HCT116 (cell line): ENCODE measurements at regions not wholly inside any gene's neighbourhood (a gene's known extent, or its start where the extent isn't known, plus 50 kb on each side); places are given as distances from the start of the nearest gene placed in this dataset.

Experiments
- ATAC-seq: fragments of 200-7000 bp; cut with Tn5 transposase; 2 replicates; pipeline ENCODE4 v1.9.1; 2020; ENCODE audit warnings: mild to moderate bottlenecking, moderate library complexity
- BruUV-seq: library from RNA; stranded (reverse); fragments of 400-500 nt; replicated peaks from 2 replicates; lab custom pipeline; 2021; lab: Mats Ljungman, UMichigan
- CTCF ChIA-PET: fragments of 300-600 bp; sonication (Branson Sonifier 250); formaldehyde crosslinking; loops from one replicate; lab custom pipeline; 2021; ENCODE audit warnings: antibody characterized with exemption; lab: Charles Lee
- POLR2A ChIA-PET: fragments of 300-600, 350-600 bp; sonication (Branson Sonifier 250); formaldehyde crosslinking; loops from one replicate; lab custom pipeline; 2021; ENCODE audit warnings: antibody characterized with exemption; lab: Charles Lee
- RAD21 ChIA-PET, 2 experiments: fragments of 300-600 bp; sonication (Branson Sonifier 250); formaldehyde crosslinking; loops; one replicate each; lab custom pipeline; 2023; ENCODE audit warnings: low total read pairs in 2 of 2; ENCODE audit not compliant: uncharacterized antibody in 2 of 2, unreplicated experiment in 2 of 2, low non-redundant PET in 1 of 2; lab: Charles Lee
- DNase-seq: peaks from one replicate; pipeline ENCODE4 v3.0.0-alpha.2; 2010; ENCODE audit warnings: low read depth, low spot score
- H2AFZ ChIP-seq: fragments of 200-600 bp; shearing (Covaris generic), sonication (generic); 2 replicates; pipeline ENCODE4 v1.6.1; 2017; ENCODE audit warnings: low read depth, mixed run types, mixed read lengths, antibody characterized with exemption, low read length; ENCODE audit not compliant: poor library complexity, severe bottlenecking
- H3K27ac ChIP-seq: 2 replicates; pipeline ENCODE4 v1.5.1; 2012; ENCODE audit warnings: low read depth, low read length
- H3K27me3 ChIP-seq: fragments of 200-600 bp; sonication (generic); 2 replicates; pipeline ENCODE4 v1.6.1; 2016; ENCODE audit warnings: mixed run types, low read length, mixed read lengths; ENCODE audit not compliant: insufficient read depth
- H3K36me3 ChIP-seq, 2 experiments: fragments of 200-500 bp in 1 of 2; fragments of 200-600 bp in 1 of 2; sonication (Bioruptor generic) in 1 of 2; sonication (generic) in 1 of 2; 2 replicates each; pipeline versions ENCODE4 v1.5.1 to v1.6.1; 2014 to 2016; ENCODE audit warnings: low read length in 2 of 2, inconsistent platforms in 1 of 2, mixed read lengths in 1 of 2, mixed run types in 1 of 2; ENCODE audit not compliant: insufficient read depth in 2 of 2, control insufficient read depth in 1 of 2
- H3K4me1 ChIP-seq, 2 experiments: fragments of 200-600 bp in 1 of 2; sonication (generic) in 1 of 2; 2 replicates each; pipeline versions ENCODE4 v1.5.1 to v1.6.1; 2012 to 2017; ENCODE audit warnings: low read length in 2 of 2, inconsistent platforms in 1 of 2, mild to moderate bottlenecking in 1 of 2, mixed read lengths in 1 of 2, mixed run types in 1 of 2, moderate library complexity in 1 of 2; ENCODE audit not compliant: insufficient read depth in 2 of 2, control insufficient read depth in 1 of 2
- H3K4me2 ChIP-seq: fragments of 200-600 bp; sonication (generic); 2 replicates; pipeline ENCODE4 v1.6.1; 2017; ENCODE audit warnings: mixed run types, low read length, mixed read lengths
- H3K4me3 ChIP-seq, 2 experiments: fragments of 200-600 bp in 1 of 2; sonication (generic) in 1 of 2; replicated peaks in 1 of 2; 2 replicates each; pipeline ENCODE4 v1.5.1; 2011 to 2016; ENCODE audit warnings: low read length in 2 of 2, control low read depth in 1 of 2, low read depth in 1 of 2, mild to moderate bottlenecking in 1 of 2, mixed read lengths in 1 of 2, mixed run types in 1 of 2
- H3K79me2 ChIP-seq: fragments of 200-600 bp; sonication (generic); 2 replicates; pipeline ENCODE4 v1.6.1; 2017; ENCODE audit warnings: mild to moderate bottlenecking, mixed run types, low read length, moderate library complexity, mixed read lengths; ENCODE audit not compliant: insufficient read depth
- H3K9ac ChIP-seq: fragments of 200-600 bp; sonication (generic); 2 replicates; pipeline ENCODE4 v1.6.1; 2016; ENCODE audit warnings: low read length, mixed read lengths
- H3K9me2 ChIP-seq: fragments of 200-600 bp; sonication (generic), shearing (Covaris generic); 2 replicates; pipeline ENCODE4 v1.6.1; 2017; ENCODE audit warnings: mixed run types, mild to moderate bottlenecking, moderate library complexity; ENCODE audit not compliant: insufficient read depth
- H3K9me3 ChIP-seq, 2 experiments: fragments of 200-500 bp in 1 of 2; fragments of 200-600 bp in 1 of 2; sonication (Bioruptor generic) in 1 of 2; sonication (generic) in 1 of 2; 2 replicates each; pipeline ENCODE4 v1.6.1; 2014 to 2017; ENCODE audit warnings: low read length in 2 of 2, mixed read lengths in 2 of 2, inconsistent platforms in 1 of 2, low read depth in 1 of 2, mild to moderate bottlenecking in 1 of 2, mixed run types in 1 of 2, moderate library complexity in 1 of 2; ENCODE audit not compliant: control insufficient read depth in 1 of 2, insufficient read depth in 1 of 2
- H4K20me1 ChIP-seq: fragments of 200-600 bp; sonication (generic), shearing (Covaris generic); 2 replicates; pipeline ENCODE4 v1.6.1; 2017; ENCODE audit warnings: mixed run types, mild to moderate bottlenecking, moderate library complexity; ENCODE audit not compliant: insufficient read depth
- CEBPB ChIP-seq: IDR thresholded peaks from 2 replicates; pipeline ENCODE4 v1.6.1; 2012; ENCODE audit warnings: low read depth
- ELF1 ChIP-seq: IDR thresholded peaks from 2 replicates; pipeline ENCODE4 v1.6.1; 2012; ENCODE audit warnings: low read depth, borderline replicate concordance
- FOSL1 ChIP-seq: IDR thresholded peaks from 2 replicates; pipeline ENCODE4 v1.6.1; 2012; ENCODE audit warnings: low read depth
- JUND ChIP-seq: IDR thresholded peaks from 2 replicates; pipeline ENCODE4 v1.6.1; 2012
- POLR2A ChIP-seq: IDR thresholded peaks from 2 replicates; pipeline ENCODE4 v1.7.0; 2011; ENCODE audit warnings: borderline replicate concordance; ENCODE audit not compliant: insufficient read depth, insufficient read length; ENCODE audit errors: extremely low read depth
- POLR2AphosphoS5 ChIP-seq: IDR thresholded peaks from 2 replicates; pipeline ENCODE4 v1.6.1; 2011; ENCODE audit warnings: mild to moderate bottlenecking, low read depth, low read length, moderate library complexity
- SP1 ChIP-seq: IDR thresholded peaks from 2 replicates; pipeline ENCODE4 v1.6.1; 2012; ENCODE audit warnings: low read depth
- TCF7L2 ChIP-seq: IDR thresholded peaks from 2 replicates; pipeline ENCODE4 v1.7.0; 2011; ENCODE audit warnings: borderline replicate concordance, inconsistent platforms; ENCODE audit not compliant: insufficient read depth, insufficient read length; ENCODE audit errors: extremely low read depth
- ZFX ChIP-seq: fragments of 450-650 bp; IDR thresholded peaks from 2 replicates; pipeline ENCODE4 v1.6.1; 2017
- ZNF274 ChIP-seq: fragments of 200-500 bp; sonication (Bioruptor generic); IDR thresholded peaks from 2 replicates; pipeline ENCODE4 v1.6.1; 2014; ENCODE audit warnings: mild to moderate bottlenecking, low read depth, low read length, inconsistent platforms
- intact Hi-C: fragments of 100-400 bp; cut with micrococcal nuclease; formaldehyde crosslinking; loops from 2 replicates; pipeline ENCODE4 v1.10.0; 2022
- TF ChIP-seq, protein P1 (sequence below): IDR thresholded peaks from 2 replicates; pipeline ENCODE4 v1.6.1; 2012; ENCODE audit warnings: low read depth
- TF ChIP-seq, protein P2 (sequence below): IDR thresholded peaks from 2 replicates; pipeline ENCODE4 v1.6.1; 2011; ENCODE audit warnings: mild to moderate bottlenecking, low read length, moderate library complexity; ENCODE audit not compliant: insufficient replicate concordance; ENCODE audit errors: extremely low read depth

DNA sequence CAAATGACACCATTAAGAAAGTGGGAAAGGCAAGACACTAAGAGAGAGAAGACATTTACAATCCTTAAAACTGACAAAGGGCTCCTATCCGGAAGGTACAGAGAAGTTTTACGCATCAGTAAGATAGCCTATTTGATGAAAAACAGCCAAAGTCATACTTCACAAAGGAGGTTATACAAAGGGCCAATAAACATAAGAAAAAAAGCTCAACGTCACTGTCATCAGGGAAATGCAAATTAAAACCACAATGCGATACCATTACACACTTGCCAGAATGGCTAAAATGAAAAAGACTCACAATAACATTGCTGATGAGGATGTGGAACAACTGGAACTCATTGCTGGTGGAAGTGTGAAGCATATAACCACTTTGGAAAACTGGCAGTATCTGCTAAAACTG is 168.6 kb upstream of the FAR2 start:
- ChIA-PET CTCF (no interaction called here), POLR2A (no interaction called here), RAD21 (no interaction called here)
- no peaks in the 10 kb centered on the region for H3K79me2 ChIP-seq
- no peaks in the 10 kb centered on the region for H4K20me1 ChIP-seq
- intact Hi-C loops, result no loop called here
- no peak overlapping the region for H2AFZ ChIP-seq
- H3K9ac ChIP-seq, result no peak overlapping the region
- H3K9me2 ChIP-seq, result no peaks in the 10 kb centered on the region
- no peaks in the 10 kb centered on the region for H3K9me3 ChIP-seq
- DNase-seq (no peak), ATAC-seq (no peak)
- no peak overlapping the region for H3K4me3 ChIP-seq
- H3K4me2 ChIP-seq, result no peak overlapping the region
- no peaks in the 10 kb centered on the region for H3K4me1 ChIP-seq
- H3K36me3 ChIP-seq, result no peaks in the 10 kb centered on the region
- no peak overlapping the region for H3K27ac ChIP-seq
- no peak for TF ChIP-seq JUND
- TF ChIP-seq, protein P1, sequence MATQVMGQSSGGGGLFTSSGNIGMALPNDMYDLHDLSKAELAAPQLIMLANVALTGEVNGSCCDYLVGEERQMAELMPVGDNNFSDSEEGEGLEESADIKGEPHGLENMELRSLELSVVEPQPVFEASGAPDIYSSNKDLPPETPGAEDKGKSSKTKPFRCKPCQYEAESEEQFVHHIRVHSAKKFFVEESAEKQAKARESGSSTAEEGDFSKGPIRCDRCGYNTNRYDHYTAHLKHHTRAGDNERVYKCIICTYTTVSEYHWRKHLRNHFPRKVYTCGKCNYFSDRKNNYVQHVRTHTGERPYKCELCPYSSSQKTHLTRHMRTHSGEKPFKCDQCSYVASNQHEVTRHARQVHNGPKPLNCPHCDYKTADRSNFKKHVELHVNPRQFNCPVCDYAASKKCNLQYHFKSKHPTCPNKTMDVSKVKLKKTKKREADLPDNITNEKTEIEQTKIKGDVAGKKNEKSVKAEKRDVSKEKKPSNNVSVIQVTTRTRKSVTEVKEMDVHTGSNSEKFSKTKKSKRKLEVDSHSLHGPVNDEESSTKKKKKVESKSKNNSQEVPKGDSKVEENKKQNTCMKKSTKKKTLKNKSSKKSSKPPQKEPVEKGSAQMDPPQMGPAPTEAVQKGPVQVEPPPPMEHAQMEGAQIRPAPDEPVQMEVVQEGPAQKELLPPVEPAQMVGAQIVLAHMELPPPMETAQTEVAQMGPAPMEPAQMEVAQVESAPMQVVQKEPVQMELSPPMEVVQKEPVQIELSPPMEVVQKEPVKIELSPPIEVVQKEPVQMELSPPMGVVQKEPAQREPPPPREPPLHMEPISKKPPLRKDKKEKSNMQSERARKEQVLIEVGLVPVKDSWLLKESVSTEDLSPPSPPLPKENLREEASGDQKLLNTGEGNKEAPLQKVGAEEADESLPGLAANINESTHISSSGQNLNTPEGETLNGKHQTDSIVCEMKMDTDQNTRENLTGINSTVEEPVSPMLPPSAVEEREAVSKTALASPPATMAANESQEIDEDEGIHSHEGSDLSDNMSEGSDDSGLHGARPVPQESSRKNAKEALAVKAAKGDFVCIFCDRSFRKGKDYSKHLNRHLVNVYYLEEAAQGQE, result no peak
- TF ChIP-seq, protein P2, sequence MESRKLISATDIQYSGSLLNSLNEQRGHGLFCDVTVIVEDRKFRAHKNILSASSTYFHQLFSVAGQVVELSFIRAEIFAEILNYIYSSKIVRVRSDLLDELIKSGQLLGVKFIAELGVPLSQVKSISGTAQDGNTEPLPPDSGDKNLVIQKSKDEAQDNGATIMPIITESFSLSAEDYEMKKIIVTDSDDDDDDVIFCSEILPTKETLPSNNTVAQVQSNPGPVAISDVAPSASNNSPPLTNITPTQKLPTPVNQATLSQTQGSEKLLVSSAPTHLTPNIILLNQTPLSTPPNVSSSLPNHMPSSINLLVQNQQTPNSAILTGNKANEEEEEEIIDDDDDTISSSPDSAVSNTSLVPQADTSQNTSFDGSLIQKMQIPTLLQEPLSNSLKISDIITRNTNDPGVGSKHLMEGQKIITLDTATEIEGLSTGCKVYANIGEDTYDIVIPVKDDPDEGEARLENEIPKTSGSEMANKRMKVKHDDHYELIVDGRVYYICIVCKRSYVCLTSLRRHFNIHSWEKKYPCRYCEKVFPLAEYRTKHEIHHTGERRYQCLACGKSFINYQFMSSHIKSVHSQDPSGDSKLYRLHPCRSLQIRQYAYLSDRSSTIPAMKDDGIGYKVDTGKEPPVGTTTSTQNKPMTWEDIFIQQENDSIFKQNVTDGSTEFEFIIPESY, result no peak
- no peak for TF ChIP-seq ELF1
- no peak for TF ChIP-seq POLR2A
- no peak for TF ChIP-seq SP1
- TF ChIP-seq POLR2AphosphoS5, result no peak
- TF ChIP-seq ZNF274, result no peak
- no peak for TF ChIP-seq FOSL1
- no peak for TF ChIP-seq TCF7L2
- no peak for TF ChIP-seq CEBPB
- TF ChIP-seq ZFX, result no peak
- no peaks in the 10 kb centered on the region for H3K27me3 ChIP-seq
- BruUV-seq, result no TSS peak
